ENCODE measurements at regions not wholly inside any gene's neighbourhood (a gene's known extent, or its start where the extent isn't known, plus 50 kb on each side); places are given as distances from the start of the nearest gene placed in this dataset.

GRCh38 chr2:30371772-30372373 is 75.2 kb upstream of the LCLAT1 start:
- no peak for DNase-seq

- no peak for DNase-seq
Measured at GRCh38 chr2:30372826-30373225, 74.2 kb upstream of the LCLAT1 start.

DNA sequence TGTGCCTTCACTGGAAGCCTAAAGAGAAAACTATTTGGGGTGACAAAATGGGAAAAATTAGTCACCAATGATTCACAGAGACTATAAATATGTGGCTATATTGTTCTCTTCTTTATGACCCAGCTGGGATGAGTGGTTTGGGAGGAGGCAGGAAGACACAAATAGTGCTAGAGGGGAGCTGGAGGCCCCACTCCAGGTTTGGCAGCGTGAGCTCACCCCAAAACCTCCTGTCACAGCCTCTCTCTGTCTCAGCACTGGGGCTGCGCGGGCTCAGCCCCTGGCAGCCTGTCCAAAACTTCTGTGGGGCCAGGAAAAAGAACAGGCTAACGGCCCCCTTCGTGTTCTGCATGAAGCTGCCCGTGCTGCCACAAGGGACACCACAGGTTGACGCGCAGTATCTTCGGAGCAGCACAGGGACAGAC is 73.2 kb upstream of the LCLAT1 start:
- DNase-seq = no peak

DNA sequence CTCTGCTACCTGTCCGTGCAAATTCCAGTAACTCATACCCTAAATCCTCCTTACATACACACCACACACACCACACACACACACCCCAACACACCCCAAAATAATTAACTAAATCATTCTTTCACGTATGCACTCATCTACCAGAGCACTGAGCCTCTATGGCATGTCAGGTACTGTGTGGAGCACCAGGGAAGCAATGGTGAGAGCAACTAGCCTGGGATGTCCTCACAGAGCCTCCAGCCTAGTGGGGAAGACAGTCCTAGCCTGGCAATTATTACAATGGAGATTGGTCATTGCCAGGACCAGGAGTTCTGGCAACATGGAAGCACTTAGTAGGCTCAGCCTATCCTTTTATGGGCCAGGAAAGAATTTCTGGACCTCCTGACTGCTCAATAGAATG is 72.7 kb upstream of the LCLAT1 start:
- DNase-seq = no peak

DNA sequence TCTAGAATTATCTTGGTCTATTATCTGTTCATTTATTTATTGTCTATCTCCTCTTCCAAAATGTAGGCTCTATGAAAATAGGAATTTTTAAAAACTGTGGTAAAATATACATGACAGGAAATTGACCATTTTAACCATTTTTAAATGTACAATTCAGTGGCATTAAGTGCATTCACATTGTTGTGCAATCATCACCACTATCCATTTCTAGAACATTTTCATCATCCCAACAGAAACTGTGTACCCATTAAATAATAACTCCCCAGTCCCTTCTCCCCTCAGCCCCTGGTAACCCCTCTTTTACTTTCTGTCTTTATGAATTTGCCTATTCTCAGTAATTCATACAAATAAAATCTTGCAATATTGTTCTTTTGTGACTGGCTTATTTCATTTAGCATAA is 71.1 kb upstream of the LCLAT1 start:
- DNase-seq = no peak

DNA sequence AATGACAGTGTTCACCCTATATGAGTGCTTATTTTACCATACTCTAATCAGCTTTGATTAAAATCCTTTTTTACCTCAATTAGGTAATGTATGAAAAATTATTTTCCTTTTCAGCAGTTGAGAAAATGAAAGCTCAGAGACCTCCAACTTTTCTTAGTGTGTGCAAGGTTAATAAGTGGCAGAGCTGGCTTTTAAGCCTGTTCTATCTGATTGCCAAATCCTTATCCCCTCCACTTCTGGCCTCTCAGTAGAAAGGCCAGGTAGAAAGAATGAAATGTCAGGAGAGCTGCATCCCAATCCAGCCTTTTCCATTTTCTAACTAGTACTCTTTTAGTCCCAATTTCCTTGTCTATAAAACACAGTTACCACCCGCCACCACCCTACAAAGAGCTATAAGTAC is 67.6 kb upstream of the LCLAT1 start:
- DNase-seq = no peak

DNA sequence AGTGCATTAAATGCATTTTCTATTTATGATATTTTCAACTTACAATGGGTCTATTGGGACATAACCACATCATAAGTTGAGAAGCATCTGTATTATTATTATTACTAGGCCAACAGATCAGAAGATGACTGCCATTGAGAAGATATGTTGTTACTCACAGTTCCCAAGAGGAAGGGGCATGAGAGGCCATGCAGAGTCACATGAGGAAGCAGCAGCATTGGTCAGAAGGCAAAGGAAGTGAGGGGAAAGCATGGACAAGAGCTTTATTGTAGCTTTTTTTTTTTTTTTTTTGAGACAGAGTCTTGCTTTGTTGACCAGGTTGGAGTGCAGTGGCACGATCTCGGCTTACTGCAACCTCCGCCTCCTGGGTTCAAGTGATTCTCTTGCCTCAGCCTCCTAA is 66.2 kb upstream of the LCLAT1 start:
- peak; percentile 11 for DNase-seq

DNA sequence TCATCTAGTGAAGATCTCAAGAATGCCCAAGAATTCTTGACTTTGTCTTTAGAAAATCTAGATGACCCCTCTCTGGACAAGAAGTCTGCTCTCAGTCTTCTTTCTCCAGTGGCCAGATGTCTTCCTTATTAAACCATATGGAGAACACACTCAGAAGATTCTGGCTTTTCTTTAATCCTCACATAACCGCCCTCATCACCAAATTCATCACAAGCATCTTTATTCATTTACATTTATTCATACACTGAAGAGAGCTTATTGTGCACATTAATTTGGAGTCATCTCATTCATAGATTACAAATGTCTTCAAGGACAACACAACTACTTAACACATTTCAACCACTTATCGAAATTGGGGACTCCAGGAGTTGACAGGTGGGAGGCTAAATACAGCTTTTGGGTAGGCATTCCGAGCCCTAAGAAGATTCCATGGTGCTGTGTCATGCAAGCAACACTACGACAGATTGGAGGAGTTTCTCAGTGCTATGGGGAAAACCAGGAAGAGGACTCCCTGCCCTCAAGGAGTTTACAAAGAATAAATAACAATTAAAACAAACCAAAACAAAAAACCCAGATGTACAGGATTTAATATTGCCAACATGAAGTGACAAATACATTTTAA is 64.8 kb upstream of the LCLAT1 start:
- DNase-seq = no peak

GRCh38 chr2:30382995-30383394 is 64.1 kb upstream of the LCLAT1 start:
- DNase-seq = no peak

- DNase-seq = no peak
Measured at GRCh38 chr2:30385327-30385726, 61.7 kb upstream of the LCLAT1 start.

DNA sequence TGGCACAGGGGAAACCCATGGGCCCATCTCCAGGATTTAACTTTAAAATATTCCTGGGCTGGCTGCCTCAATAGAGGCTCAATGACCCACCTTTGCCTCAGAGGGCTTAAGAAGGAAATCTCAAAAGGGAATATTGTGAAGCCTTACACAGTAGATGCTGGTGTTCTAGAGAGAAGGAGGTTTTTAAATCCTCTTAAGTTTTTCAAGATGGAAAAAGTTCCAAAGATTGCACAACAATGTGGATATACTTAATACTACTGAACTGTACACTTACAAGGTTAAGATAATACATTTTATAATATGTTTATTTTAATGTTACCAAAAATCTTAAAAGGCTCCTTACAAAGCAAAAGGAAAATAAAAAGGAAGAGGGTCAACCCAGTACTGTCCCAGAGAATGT is 54.9 kb upstream of the LCLAT1 start:
- DNase-seq = no peak

DNA sequence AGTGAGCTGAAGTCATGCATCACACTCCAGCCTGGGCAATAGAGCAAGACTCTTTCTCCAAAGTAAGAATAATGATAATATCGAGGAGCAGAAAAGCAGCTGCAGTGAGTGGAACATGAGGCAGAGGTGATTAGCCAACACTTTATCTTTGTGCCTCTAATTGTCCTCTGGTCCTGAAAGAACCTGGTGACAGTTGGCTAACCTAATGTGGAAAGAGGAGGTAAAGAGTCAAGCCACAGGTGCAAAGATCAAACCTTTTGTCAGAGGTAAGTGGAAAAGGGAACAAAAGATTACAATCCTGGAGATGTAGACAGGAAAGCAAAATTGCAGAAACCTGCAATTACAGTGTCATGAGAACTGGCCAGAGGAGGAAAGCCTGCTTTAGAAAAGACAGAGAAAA is 53.5 kb upstream of the LCLAT1 start:
- DNase-seq = no peak

- DNase-seq = no peak
Measured at GRCh38 chr2:30394096-30394495, 53.0 kb upstream of the LCLAT1 start.

DNA sequence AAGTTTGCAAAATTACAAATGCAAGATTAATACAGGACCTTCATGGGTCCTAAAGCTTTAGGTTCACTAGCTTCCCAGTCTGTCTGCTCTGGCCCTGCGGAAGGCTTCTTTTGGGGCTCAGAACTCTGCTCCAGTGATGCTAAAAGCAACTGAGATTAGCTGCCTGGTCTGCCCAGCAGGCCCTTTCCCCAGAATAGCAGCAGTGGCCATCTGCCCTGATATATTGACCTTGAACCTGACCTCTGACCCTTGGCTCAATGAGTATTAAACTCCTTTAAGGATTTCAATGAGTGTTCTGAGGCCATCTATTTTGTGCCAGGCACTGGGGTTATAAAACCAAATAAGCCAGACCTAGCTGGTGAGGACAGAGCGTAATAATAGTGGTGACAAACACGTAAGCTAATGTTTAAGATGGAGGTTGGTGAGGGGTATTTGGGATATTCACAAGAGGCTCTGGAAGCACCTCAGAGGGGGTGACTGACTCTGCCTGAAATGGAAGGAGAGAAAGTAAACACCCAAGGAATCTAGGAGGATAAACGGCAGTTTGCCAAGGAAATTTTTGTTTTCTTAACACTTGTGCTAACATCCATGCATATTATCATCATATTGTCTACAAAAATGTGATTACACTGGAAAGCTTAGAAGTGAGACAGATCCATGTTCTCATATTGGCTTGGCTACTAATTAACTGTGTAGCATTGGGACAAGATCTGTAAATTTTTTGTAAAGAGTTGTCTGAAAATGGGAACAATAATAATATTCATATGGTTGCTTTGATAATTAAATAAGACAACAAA is 50.4 kb upstream of the LCLAT1 start:
- no peak for DNase-seq

All from inflammatory macrophage treated with lipopolysaccharide for 4 hours (primary cell).